Colonic mucosa (tissue), 4 donors: ENCODE measurements at regions not wholly inside any gene's neighbourhood (a gene's known extent, or its start where the extent isn't known, plus 50 kb on each side); places are given as distances from the start of the nearest gene placed in this dataset.

Experiments used
- DNase-seq: peaks from one replicate; pipeline ENCODE4 v3.0.0-alpha.2; 2020
- H3K27ac ChIP-seq: fragments of 200-600 bp; one replicate; pipeline ENCODE4 v1.8.0; 2021
- H3K27me3 ChIP-seq: fragments of 200-600 bp; one replicate; pipeline ENCODE4 v1.8.0; 2021
- H3K36me3 ChIP-seq: fragments of 200-600 bp; one replicate; pipeline ENCODE4 v1.8.0; 2021
- H3K4me1 ChIP-seq: fragments of 200-600 bp; one replicate; pipeline ENCODE4 v1.8.0; 2021; ENCODE audit warnings: mild to moderate bottlenecking
- H3K4me3 ChIP-seq: fragments of 200-600 bp; one replicate; pipeline ENCODE4 v1.8.0; 2021
- H3K9ac ChIP-seq, 2 donors: one replicate each; pipeline ENCODE4 v1.7.0; 2013; ENCODE audit warnings: control low read depth in 2 of 2, low read depth in 2 of 2, low read length in 2 of 2
- H3K9me3 ChIP-seq: fragments of 200-600 bp; one replicate; pipeline ENCODE4 v1.8.0; 2021
- intact Hi-C: fragments of 100-400 bp; cut with DNase I; formaldehyde crosslinking; loops from one replicate; pipeline ENCODE4 v1.14.1; 2022
- TF ChIP-seq, protein P1 (sequence below): fragments of 200-600 bp; IDR thresholded peaks from one replicate; pipeline ENCODE4 v1.8.0; 2022; ENCODE audit warnings: antibody characterized with exemption, mild to moderate bottlenecking
- donor health status: healthy.
- donor health status: DM: no; HTN: no; CAD: no.
- donor health status: DM: no; HTN: no; CAD: no.

DNA sequence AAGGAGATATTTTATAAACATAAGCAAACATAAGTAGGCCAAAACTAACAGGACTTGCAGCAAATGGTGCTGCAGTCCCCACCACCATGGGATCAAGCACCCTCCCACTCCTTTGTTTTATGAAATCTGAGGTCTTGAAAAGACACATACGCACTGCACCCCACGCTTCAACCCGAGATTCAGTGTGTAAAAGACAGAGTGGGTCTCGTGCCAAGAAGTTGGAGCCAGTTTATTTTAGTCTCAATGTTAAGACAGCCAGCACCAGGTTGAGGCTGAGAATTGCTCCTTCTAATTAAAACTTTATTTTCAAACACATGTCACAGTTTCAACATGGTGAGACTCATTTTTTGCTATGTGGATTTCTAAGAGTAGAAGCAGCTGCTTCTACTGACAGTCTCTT is 139.1 kb upstream of the TIAM1 start:
- TF ChIP-seq, protein P1, sequence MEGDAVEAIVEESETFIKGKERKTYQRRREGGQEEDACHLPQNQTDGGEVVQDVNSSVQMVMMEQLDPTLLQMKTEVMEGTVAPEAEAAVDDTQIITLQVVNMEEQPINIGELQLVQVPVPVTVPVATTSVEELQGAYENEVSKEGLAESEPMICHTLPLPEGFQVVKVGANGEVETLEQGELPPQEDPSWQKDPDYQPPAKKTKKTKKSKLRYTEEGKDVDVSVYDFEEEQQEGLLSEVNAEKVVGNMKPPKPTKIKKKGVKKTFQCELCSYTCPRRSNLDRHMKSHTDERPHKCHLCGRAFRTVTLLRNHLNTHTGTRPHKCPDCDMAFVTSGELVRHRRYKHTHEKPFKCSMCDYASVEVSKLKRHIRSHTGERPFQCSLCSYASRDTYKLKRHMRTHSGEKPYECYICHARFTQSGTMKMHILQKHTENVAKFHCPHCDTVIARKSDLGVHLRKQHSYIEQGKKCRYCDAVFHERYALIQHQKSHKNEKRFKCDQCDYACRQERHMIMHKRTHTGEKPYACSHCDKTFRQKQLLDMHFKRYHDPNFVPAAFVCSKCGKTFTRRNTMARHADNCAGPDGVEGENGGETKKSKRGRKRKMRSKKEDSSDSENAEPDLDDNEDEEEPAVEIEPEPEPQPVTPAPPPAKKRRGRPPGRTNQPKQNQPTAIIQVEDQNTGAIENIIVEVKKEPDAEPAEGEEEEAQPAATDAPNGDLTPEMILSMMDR, result no peak
- DNase-seq, result no peak
- Histone ChIP-seq H3K9ac (no peak overlapping the region), H3K4me3 (no peak overlapping the region), H3K27me3 (no peaks in the 10 kb centered on the region), H3K27ac (no peak overlapping the region), H3K36me3 (no peaks in the 10 kb centered on the region), H3K9me3 (no peaks in the 10 kb centered on the region), H3K4me1 (no peaks in the 10 kb centered on the region)
- intact Hi-C loops, result no loop called here

DNA sequence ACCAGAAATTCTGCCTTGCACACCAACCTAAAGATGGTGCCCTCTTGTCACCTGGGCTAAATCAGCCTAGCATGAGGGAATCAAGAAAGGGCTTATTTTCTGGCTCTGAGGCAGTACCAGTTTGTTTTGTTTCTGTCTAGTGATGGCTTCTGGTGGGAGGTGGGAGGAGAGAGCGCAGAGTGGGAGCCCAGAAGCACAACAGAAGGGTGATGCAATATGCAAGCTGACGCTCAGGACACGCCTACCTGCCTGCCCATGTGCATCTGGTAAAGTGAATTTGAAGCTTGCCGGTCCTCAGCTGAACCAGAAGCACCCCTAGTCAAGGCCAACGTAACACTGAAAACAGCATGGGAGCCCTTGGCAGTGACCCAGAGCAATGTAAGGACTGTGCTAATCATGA is 138.4 kb upstream of the TIAM1 start:
- no peaks in the 10 kb centered on the region for H3K27me3 ChIP-seq
- TF ChIP-seq, protein P1, result no peak
- intact Hi-C loops, result no loop called here
- no peak overlapping the region for H3K4me3 ChIP-seq
- DNase-seq, result no peak
- no peaks in the 10 kb centered on the region for H3K9me3 ChIP-seq
- H3K27ac ChIP-seq, result no peak overlapping the region
- H3K9ac ChIP-seq, result no peak overlapping the region
- H3K4me1 ChIP-seq, result no peaks in the 10 kb centered on the region
- no peaks in the 10 kb centered on the region for H3K36me3 ChIP-seq

DNA sequence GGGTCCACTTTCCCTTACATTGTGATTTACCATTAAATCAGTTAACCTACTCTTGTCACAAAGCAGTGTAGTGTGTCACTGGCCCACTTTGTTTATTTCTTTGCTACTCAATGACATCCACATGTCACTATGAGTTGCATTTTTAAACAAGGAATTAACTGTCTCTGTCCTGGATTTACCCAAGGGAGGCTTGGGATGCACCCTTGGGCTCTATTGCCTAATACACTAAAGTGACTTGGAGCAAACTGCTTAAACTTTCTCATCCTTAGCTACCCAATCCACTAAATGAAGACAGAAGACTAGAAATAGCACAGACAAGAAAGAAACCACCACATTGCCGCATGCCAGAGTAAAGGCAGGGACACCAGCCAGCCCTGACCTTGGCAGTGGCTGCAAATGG is 136.2 kb upstream of the TIAM1 start:
- Histone ChIP-seq H3K9me3 (no peaks in the 10 kb centered on the region), H3K4me3 (no peak overlapping the region), H3K9ac (no peak overlapping the region), H3K36me3 (no peaks in the 10 kb centered on the region), H3K27me3 (no peaks in the 10 kb centered on the region), H3K4me1 (no peaks in the 10 kb centered on the region), H3K27ac (no peak overlapping the region)
- intact Hi-C loops, result no loop called here
- TF ChIP-seq, protein P1, result no peak
- DNase-seq, result no peak

DNA sequence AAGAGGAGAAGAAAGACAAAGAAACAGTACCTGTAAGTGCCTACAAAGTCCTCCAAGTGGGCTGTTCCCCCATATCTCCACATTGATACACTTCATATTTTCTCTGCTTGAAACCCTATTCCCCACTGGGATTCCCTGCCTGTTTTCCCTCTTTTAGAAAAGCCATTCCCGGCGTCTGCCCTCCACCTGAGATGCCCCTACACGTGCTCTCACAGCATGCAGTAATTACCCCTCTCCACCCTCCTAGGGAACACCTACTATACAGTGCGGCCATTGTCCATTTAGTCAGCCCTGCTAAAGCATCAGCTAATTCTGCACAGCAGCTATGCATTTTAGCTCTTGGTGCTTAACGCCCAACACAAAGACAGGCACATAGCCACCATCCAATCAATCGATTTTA is 135.7 kb upstream of the TIAM1 start:
- H3K9me3 ChIP-seq, result no peaks in the 10 kb centered on the region
- H3K36me3 ChIP-seq, result no peaks in the 10 kb centered on the region
- H3K4me3 ChIP-seq, result no peak overlapping the region
- no peak for DNase-seq
- TF ChIP-seq, protein P1, result no peak
- no peak overlapping the region for H3K9ac ChIP-seq
- no peaks in the 10 kb centered on the region for H3K4me1 ChIP-seq
- H3K27me3 ChIP-seq, result no peaks in the 10 kb centered on the region
- intact Hi-C loops, result no loop called here
- H3K27ac ChIP-seq, result no peak overlapping the region

DNA sequence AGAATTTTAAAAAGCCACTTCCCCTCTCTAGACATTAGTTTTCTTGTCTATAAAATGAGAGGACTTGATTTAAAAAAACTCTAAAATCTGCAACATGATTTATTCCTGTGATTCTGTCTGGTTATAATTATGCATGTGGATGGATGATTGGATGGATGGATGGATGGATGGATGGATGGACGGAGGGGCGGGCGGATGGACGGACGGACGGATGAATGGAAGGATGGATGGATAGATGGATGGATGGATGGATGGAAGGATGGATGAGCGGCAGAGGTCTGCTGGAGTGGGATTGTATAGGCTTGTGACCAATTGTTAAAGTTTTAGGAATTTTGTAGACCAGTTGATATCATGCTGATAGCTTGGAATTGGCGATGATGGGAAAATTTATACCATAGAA is 135.2 kb upstream of the TIAM1 start:
- Histone ChIP-seq H3K9ac (no peak overlapping the region), H3K4me3 (no peak overlapping the region), H3K27me3 (no peaks in the 10 kb centered on the region), H3K4me1 (no peaks in the 10 kb centered on the region), H3K36me3 (no peaks in the 10 kb centered on the region), H3K9me3 (no peaks in the 10 kb centered on the region), H3K27ac (no peak overlapping the region)
- TF ChIP-seq, protein P1, result no peak
- no peak for DNase-seq
- intact Hi-C loops, result no loop called here
